ENCODE measurements at regions not wholly inside any gene's neighbourhood (a gene's known extent, or its start where the extent isn't known, plus 50 kb on each side); places are given as distances from the start of the nearest gene placed in this dataset.

GRCh38 chr2:120653871-120654270 lies 81.8 kb upstream of the GLI2 start:
- no peaks in the 10 kb centered on the region for H3K4me1 ChIP-seq (ENCODE audit: insufficient read depth, low read length)
- H3K9me2 ChIP-seq (replicated peaks; ENCODE audit: low read length) = no peaks in the 10 kb centered on the region
- H3K79me2 ChIP-seq (ENCODE audit: low read length) = no peaks in the 10 kb centered on the region
- H4K20me1 ChIP-seq (ENCODE audit: low read length) = no peaks in the 10 kb centered on the region
- no peaks in the 10 kb centered on the region for H3K27me3 ChIP-seq (ENCODE audit: low read length)
- no TSS peak for BruUV-seq (replicated peaks)
- ATAC-seq (no peak), DNase-seq (no peak)
- POLR2A ChIA-PET (ENCODE audit: unreplicated experiment) = no interaction called here
- CTCF ChIA-PET = no interaction called here
- TF ChIP-seq EZH2phosphoT487 (IDR thresholded peaks at IDR 0.05; ENCODE audit: borderline replicate concordance, low read length) (no peak), CTCF (conservative IDR thresholded peaks at IDR 0.05; ENCODE audit: low read depth, low read length) (no peak), EZH2 (IDR thresholded peaks at IDR 0.05; ENCODE audit: low read length, unreplicated experiment) (no peak)
- H3K4me2 ChIP-seq (ENCODE audit: low read length) = no peak overlapping the region
- H3K4me3 ChIP-seq (ENCODE audit: low read length) = no peak overlapping the region
- H3K9ac ChIP-seq (ENCODE audit: low read length) = no peak overlapping the region
- intact Hi-C loops (cut with micrococcal nuclease) = no loop called here
- H3K9me3 ChIP-seq (ENCODE audit: low read length) = peaks cover 5% of the 10 kb centered on the region
- H3F3A ChIP-seq (ENCODE audit: low read length, unreplicated experiment) = no peaks in the 10 kb centered on the region
- no peak overlapping the region for H2AFZ ChIP-seq (ENCODE audit: low read length)
- no peak overlapping the region for H3K27ac ChIP-seq (ENCODE audit: low read length)
- H3K36me3 ChIP-seq (ENCODE audit: low read depth, low read length) = no peaks in the 10 kb centered on the region

- Histone ChIP-seq H3K4me3 (ENCODE audit: low read length) (no peak overlapping the region), H3K4me2 (ENCODE audit: low read length) (no peak overlapping the region), H3F3A (ENCODE audit: low read length, unreplicated experiment) (no peaks in the 10 kb centered on the region), H3K27me3 (ENCODE audit: low read length) (no peaks in the 10 kb centered on the region), H3K9me3 (ENCODE audit: low read length) (peaks cover 5% of the 10 kb centered on the region), H3K36me3 (ENCODE audit: low read depth, low read length) (no peaks in the 10 kb centered on the region), H3K9ac (ENCODE audit: low read length) (no peak overlapping the region), H3K9me2 (replicated peaks; ENCODE audit: low read length) (no peaks in the 10 kb centered on the region), H3K27ac (ENCODE audit: low read length) (no peak overlapping the region), H3K4me1 (ENCODE audit: insufficient read depth, low read length) (no peaks in the 10 kb centered on the region), H4K20me1 (ENCODE audit: low read length) (no peaks in the 10 kb centered on the region), H2AFZ (ENCODE audit: low read length) (no peak overlapping the region), H3K79me2 (ENCODE audit: low read length) (no peaks in the 10 kb centered on the region)
- CTCF ChIA-PET = no interaction called here
- ATAC-seq (no peak), DNase-seq (no peak)
- POLR2A ChIA-PET (ENCODE audit: unreplicated experiment) = no interaction called here
- intact Hi-C loops (cut with micrococcal nuclease) = no loop called here
- BruUV-seq (replicated peaks) = no TSS peak
- TF ChIP-seq EZH2phosphoT487 (IDR thresholded peaks at IDR 0.05; ENCODE audit: borderline replicate concordance, low read length) (no peak), CTCF (conservative IDR thresholded peaks at IDR 0.05; ENCODE audit: low read depth, low read length) (no peak), EZH2 (IDR thresholded peaks at IDR 0.05; ENCODE audit: low read length, unreplicated experiment) (no peak)
These were observed 81.1 kb upstream of the GLI2 start for GRCh38 chr2:120654381-120655134.

- H3K36me3 ChIP-seq (ENCODE audit: low read depth, low read length) = no peaks in the 10 kb centered on the region
- H3K9me3 ChIP-seq (ENCODE audit: low read length) = no peaks in the 10 kb centered on the region
- ATAC-seq = no peak
- H4K20me1 ChIP-seq (ENCODE audit: low read length) = no peaks in the 10 kb centered on the region
- no peaks in the 10 kb centered on the region for H3K79me2 ChIP-seq (ENCODE audit: low read length)
- TF ChIP-seq EZH2 (IDR thresholded peaks at IDR 0.05; ENCODE audit: low read length, unreplicated experiment) (no peak), CTCF (conservative IDR thresholded peaks at IDR 0.05; ENCODE audit: low read depth, low read length) (no peak), EZH2phosphoT487 (IDR thresholded peaks at IDR 0.05; ENCODE audit: borderline replicate concordance, low read length) (no peak)
- H3K4me1 ChIP-seq (ENCODE audit: insufficient read depth, low read length) = no peaks in the 10 kb centered on the region
- no peak overlapping the region for H3K27ac ChIP-seq (ENCODE audit: low read length)
- H3K9me2 ChIP-seq (replicated peaks; ENCODE audit: low read length) = no peaks in the 10 kb centered on the region
- BruUV-seq (replicated peaks) = no TSS peak
- no peak for DNase-seq
- H2AFZ ChIP-seq (ENCODE audit: low read length) = no peak overlapping the region
- H3F3A ChIP-seq (ENCODE audit: low read length, unreplicated experiment) = no peaks in the 10 kb centered on the region
- H3K4me3 ChIP-seq (ENCODE audit: low read length) = no peak overlapping the region
- intact Hi-C loops (cut with micrococcal nuclease) = no loop called here
- no peak overlapping the region for H3K4me2 ChIP-seq (ENCODE audit: low read length)
- H3K9ac ChIP-seq (ENCODE audit: low read length) = no peak overlapping the region
- H3K27me3 ChIP-seq (ENCODE audit: low read length) = no peaks in the 10 kb centered on the region
- CTCF ChIA-PET = interaction anchor here (0.6 kb wide), 1 partner anchor 17 kb away, joined by 7 read pairs; no protein-coding TSS in a partner anchor
- POLR2A ChIA-PET (ENCODE audit: unreplicated experiment) = no interaction called here
These were observed 79.3 kb upstream of the GLI2 start for GRCh38 chr2:120656273-120656950.

Data from PC-3 (cell line).